DND-41 (cell line): ENCODE measurements at regions not wholly inside any gene's neighbourhood (a gene's known extent, or its start where the extent isn't known, plus 50 kb on each side); places are given as distances from the start of the nearest gene placed in this dataset.

Experiments
- ATAC-seq: fragments of 200-7000 bp; cut with Tn5 transposase; 3 replicates; pipeline ENCODE4 v1.9.1; 2021; ENCODE audit warnings: low read depth; ENCODE audit not compliant: insufficient read depth
- DNase-seq: peaks from one replicate; pipeline ENCODE4 v3.0.0-alpha.2; 2020
- H2AFZ ChIP-seq: 2 replicates; pipeline ENCODE4 v1.6.0; 2012; ENCODE audit warnings: low read depth, low read length
- H3K27ac ChIP-seq: 2 replicates; pipeline ENCODE4 v1.5.1; 2012; ENCODE audit warnings: low read length, inconsistent platforms
- H3K27me3 ChIP-seq: fragments of 200-600 bp; sonication (generic); 2 replicates; pipeline ENCODE4 v1.6.0; 2012; ENCODE audit warnings: low read length, mild to moderate bottlenecking, inconsistent platforms; ENCODE audit not compliant: insufficient read depth, poor library complexity
- H3K36me3 ChIP-seq: 2 replicates; pipeline ENCODE4 v1.5.1; 2012; ENCODE audit warnings: low read length, inconsistent platforms; ENCODE audit not compliant: insufficient read depth
- H3K4me1 ChIP-seq: 2 replicates; pipeline ENCODE4 v1.5.1; 2012; ENCODE audit warnings: mild to moderate bottlenecking, low read length; ENCODE audit not compliant: insufficient read depth
- H3K4me2 ChIP-seq: 2 replicates; pipeline ENCODE4 v1.6.0; 2012; ENCODE audit warnings: mild to moderate bottlenecking, moderate library complexity, low read length, inconsistent platforms; ENCODE audit not compliant: insufficient read depth
- H3K4me3 ChIP-seq, 2 experiments: fragments of 200-600 bp in 1 of 2; shearing (Covaris generic) in 1 of 2; 2 replicates each; pipeline ENCODE4 v1.5.1; 2012 to 2016; ENCODE audit warnings: inconsistent platforms in 2 of 2, low read length in 2 of 2, mild to moderate bottlenecking in 2 of 2, low read depth in 1 of 2, moderate library complexity in 1 of 2
- H3K79me2 ChIP-seq: 2 replicates; pipeline ENCODE4 v1.6.0; 2012; ENCODE audit warnings: low read length, inconsistent platforms; ENCODE audit not compliant: insufficient read depth
- H3K9ac ChIP-seq: 2 replicates; pipeline ENCODE4 v1.6.0; 2012; ENCODE audit warnings: low read depth, mild to moderate bottlenecking, inconsistent platforms, low read length, moderate library complexity
- H3K9me3 ChIP-seq: 2 replicates; pipeline ENCODE4 v1.5.1; 2012; ENCODE audit warnings: low read length, moderate library complexity, mild to moderate bottlenecking, inconsistent platforms; ENCODE audit not compliant: insufficient read depth, severe bottlenecking
- H4K20me1 ChIP-seq: 2 replicates; pipeline ENCODE4 v1.6.0; 2012; ENCODE audit warnings: low read length; ENCODE audit not compliant: insufficient read depth
- CTCF ChIP-seq: IDR thresholded peaks from 2 replicates; pipeline ENCODE4 v1.5.1; 2012; ENCODE audit warnings: borderline replicate concordance, low read length, moderate library complexity, mild to moderate bottlenecking; ENCODE audit not compliant: poor library complexity, severe bottlenecking; ENCODE audit errors: extremely low read depth
- EZH2 ChIP-seq: IDR thresholded peaks from 3 replicates; pipeline ENCODE4 v1.6.1; 2012; ENCODE audit warnings: borderline replicate concordance, low read depth, mild to moderate bottlenecking, moderate library complexity, low read length, inconsistent platforms; ENCODE audit not compliant: severe bottlenecking

- Histone ChIP-seq H3K4me2 (no peak overlapping the region), H4K20me1 (no peaks in the 10 kb centered on the region), H3K9me3 (no peaks in the 10 kb centered on the region), H3K4me3 (no peak overlapping the region), H3K36me3 (no peaks in the 10 kb centered on the region), H3K27me3 (peaks cover 5% of the 10 kb centered on the region), H3K27ac (no peak overlapping the region), H2AFZ (no peak overlapping the region), H3K9ac (no peak overlapping the region), H3K4me1 (no peaks in the 10 kb centered on the region), H3K79me2 (no peaks in the 10 kb centered on the region)
- ATAC-seq (no peak), DNase-seq (no peak)
- no peak for TF ChIP-seq CTCF
- no peak for TF ChIP-seq EZH2
Observed at GRCh38 chr2:11022591-11023273, 111.0 kb downstream of the KCNF1 start.

DNA sequence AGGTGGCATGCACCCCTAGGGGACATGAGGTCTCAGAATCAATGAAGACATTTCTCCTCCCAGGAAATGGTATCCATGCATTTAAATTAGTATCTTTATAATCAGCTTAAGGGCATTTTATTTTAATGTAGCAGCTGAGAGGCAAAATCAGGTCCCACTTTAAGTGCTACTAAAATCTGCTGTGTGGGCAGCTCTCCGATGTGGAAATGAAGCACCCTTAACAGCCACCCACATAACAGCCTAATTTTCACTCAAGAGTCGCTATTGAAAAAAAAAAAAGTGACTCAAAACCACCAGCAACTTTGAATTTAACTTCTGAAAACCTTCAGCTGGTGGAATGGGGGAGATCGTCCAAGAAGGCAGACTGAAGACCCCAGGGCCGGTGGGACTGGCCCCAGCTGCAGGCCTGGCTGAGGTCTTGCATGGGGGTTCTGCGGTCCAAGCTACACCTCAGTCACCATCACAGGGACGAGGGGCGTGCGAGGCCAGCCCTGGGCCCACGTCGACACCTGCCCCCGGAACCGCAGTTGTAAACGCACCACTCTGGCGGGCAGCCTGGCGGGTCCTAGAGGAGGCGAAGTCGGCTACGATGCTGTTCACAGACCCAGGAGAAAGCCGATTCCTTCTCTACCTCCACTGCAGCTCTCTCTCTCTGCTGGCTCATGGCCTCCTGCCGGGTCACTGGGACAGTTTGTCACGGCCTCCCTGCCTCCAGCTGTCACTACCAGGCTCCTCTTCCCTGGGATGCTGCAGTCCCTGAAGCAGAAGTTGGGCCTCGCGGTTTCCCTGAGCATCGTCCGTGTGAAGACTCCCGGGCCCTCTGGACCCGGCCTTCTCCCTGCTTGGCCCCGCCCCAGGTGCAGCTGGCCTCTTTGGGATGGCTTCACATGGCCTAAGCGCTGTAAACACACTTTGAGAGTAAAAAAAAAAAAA is 111.9 kb downstream of the KCNF1 start:
- H3K4me2 ChIP-seq = no peak overlapping the region
- no peak for ATAC-seq

GRCh38 chr2:11024259-11024645 is 112.5 kb downstream of the KCNF1 start:
- H3K27me3 ChIP-seq = peaks cover 5% of the 10 kb centered on the region
- no peaks in the 10 kb centered on the region for H3K4me1 ChIP-seq
- TF ChIP-seq CTCF (no peak), EZH2 (no peak)
- H3K9me3 ChIP-seq = no peaks in the 10 kb centered on the region
- ATAC-seq (no peak), DNase-seq (no peak)
- no peak overlapping the region for H3K27ac ChIP-seq
- H3K36me3 ChIP-seq = no peaks in the 10 kb centered on the region
- H2AFZ ChIP-seq = no peak overlapping the region
- H3K79me2 ChIP-seq = no peaks in the 10 kb centered on the region
- no peak overlapping the region for H3K4me3 ChIP-seq
- no peak overlapping the region for H3K4me2 ChIP-seq
- H3K9ac ChIP-seq = no peak overlapping the region
- no peaks in the 10 kb centered on the region for H4K20me1 ChIP-seq

More for the DNA sequence above, 111.9 kb downstream of the KCNF1 start:
- H3K9ac ChIP-seq = no peak overlapping the region
- TF ChIP-seq EZH2 = no peak
- TF ChIP-seq CTCF = no peak
- H3K36me3 ChIP-seq = no peaks in the 10 kb centered on the region
- H3K9me3 ChIP-seq = no peaks in the 10 kb centered on the region
- peaks cover 5% of the 10 kb centered on the region for H3K27me3 ChIP-seq
- DNase-seq = no peak
- no peaks in the 10 kb centered on the region for H3K79me2 ChIP-seq
- H3K4me1 ChIP-seq = no peaks in the 10 kb centered on the region
- H2AFZ ChIP-seq = no peak overlapping the region
- H3K4me3 ChIP-seq = no peak overlapping the region
- no peaks in the 10 kb centered on the region for H4K20me1 ChIP-seq
- H3K27ac ChIP-seq = no peak overlapping the region
